ENCODE measurements at regions not wholly inside any gene's neighbourhood (a gene's known extent, or its start where the extent isn't known, plus 50 kb on each side); places are given as distances from the start of the nearest gene placed in this dataset.
"Not testable (repeated sequence)": the region's sequence is repeated elsewhere in the genome, so short reads cannot be mapped to it uniquely, and the experiment has no call there.

DNA sequence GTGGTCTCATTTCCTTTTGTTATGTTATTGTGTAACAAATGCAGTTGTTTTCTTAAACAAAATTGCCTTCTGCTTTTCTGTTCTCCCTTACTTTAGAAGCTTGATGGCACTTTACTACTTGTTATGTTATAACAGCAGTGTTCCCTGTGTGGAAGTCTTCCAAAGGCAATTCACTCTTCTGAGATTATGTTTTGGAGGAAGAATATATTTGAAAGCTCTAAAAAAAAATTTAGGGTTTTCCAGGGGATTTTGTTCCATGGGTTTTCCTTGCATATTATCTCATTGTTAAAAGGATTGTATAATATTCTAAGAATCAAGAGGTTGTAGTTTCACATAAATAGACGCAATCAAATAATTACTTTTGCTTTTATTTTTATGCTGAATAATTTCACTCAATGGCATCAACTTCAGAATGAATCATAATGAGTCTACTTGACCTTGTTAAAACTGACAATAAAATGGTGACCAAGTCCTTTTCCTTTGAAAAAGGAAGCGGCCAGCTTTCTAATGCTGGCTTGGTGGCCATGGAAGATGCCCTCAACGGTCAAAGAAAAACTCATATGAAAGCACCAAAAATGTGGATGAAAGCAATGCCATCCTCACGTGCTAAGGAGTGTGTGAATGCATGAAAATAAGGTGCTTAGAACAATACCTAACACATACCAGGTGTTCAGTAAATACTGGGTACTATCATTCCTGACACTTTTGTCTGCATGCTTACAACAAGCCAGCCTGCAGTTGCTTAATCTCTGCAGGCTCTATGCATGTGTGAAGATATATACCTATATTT lies 92.4 kb upstream of the KLF6 start:
- DNase-seq = no peak

DNA sequence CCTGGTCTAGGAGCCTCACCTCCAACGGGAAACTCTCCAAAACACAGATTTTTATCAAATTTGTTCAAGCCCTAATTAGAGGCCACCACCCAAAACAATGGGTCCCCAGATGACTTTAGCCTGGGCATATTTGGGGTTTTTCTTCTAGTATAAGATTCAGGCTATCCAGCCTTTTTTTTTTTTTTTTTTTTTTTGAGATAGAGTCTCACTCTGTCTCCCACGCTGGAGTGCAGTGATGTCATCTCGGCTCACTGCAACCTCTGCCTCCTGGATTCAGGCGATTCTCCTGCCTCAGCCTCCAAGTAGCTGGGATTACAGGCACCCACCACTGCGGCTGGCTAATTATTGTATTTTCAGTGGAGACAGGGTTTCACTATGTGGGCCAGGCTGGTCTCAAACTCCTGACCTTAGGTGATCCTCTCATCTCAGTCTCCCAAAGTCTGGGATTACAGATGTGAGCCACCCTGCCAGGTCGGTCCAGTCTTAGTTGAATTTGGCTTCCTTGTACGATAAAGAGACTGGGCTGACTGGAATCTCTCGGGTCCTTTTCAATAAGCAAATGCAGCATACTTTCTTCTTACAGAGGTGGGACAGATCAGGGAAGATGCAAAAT lies 91.4 kb upstream of the KLF6 start:
- DNase-seq = no peak

GRCh38 chr10:3875842-3876235 lies 90.8 kb upstream of the KLF6 start:
- DNase-seq = no peak

GRCh38 chr10:3874990-3875841 lies 90.2 kb upstream of the KLF6 start:
- DNase-seq = no peak

DNA sequence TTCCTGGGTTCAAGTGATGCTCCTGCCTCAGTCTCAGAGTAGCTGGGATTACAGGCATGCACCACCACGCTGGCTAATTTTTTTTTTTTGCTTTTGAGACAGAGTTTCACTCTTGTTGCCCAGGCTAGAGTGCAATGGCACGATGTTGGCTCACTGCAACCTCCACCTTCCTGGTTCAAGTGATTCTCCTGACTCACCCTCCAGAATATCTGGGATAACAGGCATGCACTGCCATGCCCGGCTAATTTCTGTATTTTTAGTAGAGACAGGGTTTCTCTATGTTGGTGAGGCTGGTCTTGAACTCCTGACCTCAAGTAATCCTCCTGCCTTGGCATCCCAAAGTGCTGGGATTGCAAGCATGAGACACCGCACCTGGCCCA lies 89.6 kb upstream of the KLF6 start:
- not testable (repeated sequence) for DNase-seq

DNA sequence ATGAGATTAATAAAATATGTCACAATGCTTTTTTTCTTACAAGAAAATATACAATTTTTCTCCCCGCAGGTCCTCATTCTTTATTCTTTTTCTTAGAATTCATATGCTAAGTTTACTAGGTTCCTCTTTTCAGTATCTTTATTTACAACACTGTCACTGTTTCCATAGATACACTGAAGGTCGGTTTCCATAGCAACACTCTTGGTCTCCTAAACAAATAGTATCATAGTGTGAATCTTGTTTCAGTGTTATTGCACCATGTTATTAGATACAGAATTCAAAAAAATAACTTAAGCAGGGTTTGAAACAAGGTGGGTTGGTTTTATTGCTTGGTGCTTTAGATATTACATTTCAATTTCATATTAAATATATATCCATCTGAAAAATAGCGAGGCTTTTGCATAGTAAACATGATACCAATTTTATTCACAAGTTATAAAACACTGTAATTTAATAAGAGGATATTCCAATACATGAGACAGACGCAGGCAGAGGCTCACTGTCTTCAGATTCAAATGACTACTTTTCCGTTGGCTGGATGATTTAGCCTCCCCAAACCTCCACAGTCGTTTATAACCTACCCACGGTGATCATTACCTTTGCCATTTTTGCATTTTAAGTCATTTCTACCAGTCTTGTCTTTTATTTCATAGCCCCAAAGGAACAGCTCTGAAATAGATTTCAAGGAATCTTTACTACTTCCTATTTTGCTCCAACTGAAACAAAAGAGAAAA lies 88.9 kb upstream of the KLF6 start:
- DNase-seq = peak; percentile 43

DNA sequence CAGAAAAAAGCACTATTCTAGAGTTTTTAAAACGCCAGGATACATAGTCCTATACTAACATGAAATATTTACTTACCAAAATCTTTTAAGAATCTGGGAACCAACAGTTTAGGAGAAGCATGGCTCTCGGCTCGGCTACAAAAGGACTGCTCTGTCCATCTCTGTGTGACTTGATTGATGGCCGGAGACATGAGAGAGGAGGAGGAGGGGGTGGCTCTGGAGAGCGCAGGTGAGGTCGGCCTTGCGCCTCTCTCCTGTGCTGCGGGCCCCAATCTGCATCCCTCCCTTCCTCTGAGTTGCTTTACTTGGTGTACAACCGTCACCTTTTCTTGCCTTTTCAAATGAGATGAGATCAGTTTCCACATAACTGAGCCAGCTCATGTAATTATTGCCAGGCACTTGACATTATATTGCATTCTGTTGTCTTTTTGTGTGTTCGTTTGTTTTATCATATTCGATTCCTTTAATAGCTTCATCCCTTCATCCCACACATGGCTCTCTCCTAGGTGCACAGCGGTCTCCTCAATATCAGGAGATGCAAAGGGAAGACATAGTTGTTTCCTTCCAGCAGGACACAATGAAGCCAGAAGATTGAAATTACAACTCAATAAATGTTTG lies 87.8 kb upstream of the KLF6 start:
- DNase-seq = no peak

DNA sequence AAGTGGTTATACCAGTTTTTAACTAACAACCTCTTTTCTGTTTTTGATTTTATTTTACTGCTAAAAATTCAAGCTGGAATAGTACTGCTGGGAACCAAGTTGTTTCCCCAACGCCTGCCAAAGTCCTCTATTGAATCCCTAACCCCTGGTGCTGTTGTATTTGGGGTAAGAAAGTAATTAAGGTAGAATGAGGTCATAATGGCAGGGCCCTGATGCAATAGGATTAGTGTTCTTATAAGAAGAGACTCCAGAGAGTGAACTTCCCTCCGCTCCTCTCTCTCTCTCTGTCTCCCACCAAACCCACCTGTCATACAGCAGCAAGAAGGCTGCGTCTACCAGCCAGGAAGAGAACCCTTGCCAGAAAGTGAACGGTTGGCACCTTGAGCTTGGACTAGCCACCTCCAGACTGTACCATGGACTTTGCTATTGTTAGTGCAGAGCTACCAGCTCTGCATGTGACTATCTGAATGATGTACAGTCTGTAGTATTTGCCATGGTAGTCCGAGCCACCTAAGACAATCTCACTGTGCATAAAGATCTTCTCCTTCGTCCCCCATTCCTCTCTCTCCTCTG lies 86.5 kb upstream of the KLF6 start:
- DNase-seq = no peak

DNA sequence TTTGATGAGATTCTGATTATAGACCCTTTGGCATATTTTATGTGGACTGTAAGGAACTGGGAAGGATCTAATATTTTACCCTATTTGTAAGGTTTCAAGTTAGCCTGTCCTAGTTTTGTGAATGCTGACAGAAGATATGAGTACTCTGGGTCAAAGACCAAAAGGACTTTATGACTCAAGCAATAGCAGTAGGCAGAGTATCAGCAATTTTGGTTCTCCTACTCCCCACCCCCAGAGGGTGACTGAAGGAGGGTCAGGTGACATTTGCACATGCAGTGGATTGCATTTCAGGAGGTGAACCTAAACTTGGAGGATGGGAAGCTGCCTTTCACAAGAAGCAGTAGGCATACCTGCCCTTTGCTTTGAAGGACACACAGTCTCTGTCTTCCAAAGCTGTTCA lies 84.0 kb upstream of the KLF6 start:
- no peak for DNase-seq

DNA sequence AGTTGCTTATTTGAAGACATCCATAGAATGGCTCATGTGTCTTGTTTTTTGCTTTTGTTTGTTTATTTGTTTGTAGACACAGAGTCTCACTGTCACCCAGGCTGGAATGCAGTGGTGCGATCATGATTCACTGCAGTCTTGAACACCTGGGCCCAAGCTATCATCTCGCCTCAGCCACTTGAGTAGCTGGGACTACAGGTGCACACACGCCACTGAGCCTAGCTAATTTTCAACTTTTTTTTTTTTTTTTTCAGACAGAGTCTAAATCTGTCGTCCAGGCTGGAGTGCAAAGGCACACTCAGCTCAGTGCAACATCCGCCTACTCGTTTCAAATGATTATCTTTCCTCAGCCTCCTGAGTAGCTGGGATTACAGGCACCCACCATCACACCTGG lies 83.3 kb upstream of the KLF6 start:
- DNase-seq = no peak

DNA sequence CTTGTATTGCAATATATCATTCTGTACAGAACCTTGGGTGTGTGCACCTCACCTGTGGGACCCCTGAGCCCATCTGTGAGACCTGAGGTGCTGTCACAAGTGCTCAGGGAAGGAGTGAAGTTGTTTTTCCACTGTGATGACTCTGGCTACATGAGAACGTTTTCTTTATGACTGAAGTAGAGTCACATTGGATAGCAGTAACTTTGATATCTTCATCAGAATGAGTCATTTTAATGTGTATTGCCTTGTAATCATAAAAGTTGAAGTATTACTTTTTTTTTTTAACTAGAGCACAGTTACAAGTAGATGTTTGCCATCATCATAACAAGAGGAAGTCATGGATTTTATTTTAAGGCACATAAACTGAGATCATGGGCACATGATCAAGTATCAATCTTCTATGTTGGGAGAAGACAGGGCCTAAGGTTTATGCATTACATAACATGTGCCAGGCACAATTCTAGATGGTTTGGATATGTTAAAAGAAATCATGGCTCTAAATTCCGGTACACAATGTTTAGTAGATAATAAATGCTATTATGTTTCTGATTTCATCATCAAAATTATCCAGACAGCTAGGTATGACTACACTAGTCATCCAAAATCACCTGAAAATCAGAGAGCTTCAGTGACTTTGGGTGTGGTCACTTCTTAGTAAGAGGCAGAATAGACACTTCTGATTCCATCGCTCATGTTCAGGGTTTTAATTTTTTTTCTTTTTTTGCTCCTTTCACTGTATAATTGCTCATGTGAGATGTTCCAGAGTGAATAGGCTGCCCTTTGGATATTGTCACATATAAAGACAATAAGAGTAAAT lies 82.7 kb upstream of the KLF6 start:
- DNase-seq = no peak

DNA sequence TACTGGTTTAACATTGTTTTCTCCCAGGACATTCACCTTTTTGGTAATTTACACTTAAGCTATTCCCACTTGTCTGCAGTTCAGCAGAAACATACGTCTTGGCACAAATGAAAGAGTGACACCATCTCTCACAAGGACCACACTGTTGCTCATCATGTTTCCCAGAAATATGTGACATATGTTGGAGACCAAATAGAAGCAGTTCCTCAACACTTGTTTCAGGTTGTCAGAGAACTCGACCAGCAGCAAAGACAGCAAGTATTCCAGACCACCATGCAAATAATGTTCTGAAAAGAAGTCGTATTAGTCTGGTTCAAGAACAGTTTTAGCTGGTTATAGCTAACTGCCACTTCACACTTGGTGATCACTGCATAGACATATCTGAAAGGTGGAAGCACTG lies 81.3 kb upstream of the KLF6 start:
- no peak for DNase-seq

DNA sequence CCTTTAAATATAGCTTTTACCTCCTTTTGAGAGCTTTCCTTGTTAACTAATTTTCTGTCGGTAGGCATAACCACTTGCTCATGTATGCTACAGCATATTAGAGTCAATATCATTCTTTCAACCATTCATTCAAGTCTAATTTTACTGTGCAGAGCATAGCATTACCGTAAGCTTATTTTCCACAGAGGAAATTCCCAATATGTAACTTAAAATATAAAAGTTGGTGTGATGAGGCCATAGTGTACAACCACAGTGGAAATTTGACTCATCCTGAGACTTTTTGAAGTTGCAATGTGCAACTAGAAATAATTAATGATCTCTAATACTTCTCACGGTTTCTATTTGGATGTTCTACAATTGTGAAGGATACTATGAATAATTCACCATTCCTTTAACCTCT lies 80.6 kb upstream of the KLF6 start:
- no peak for DNase-seq

- DNase-seq = no peak
Measured at GRCh38 chr10:3861795-3862194, 76.8 kb upstream of the KLF6 start.

- DNase-seq = no peak
Measured at GRCh38 chr10:3858051-3858845, 73.2 kb upstream of the KLF6 start.

- no peak for DNase-seq
Measured at GRCh38 chr10:3857318-3857717, 72.3 kb upstream of the KLF6 start.

DNA sequence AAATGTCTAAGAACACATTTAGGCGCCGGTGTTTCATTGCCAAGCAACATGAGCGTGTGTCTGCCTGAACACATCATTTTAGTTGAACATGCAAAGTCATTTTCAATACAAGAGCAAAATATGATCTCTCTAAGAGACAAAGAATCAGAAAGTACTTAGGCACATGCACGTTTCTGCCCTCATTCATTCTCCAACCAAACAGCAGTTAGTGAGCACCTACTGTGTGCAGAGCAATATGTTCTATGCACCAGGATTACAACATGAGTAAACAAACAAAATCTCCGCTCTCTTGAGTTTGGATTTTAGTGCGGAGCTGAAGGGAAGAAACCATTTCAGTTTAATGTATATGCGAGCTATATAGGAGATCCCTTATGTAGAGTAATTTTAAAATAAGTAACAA lies 71.6 kb upstream of the KLF6 start:
- no peak for DNase-seq

DNA sequence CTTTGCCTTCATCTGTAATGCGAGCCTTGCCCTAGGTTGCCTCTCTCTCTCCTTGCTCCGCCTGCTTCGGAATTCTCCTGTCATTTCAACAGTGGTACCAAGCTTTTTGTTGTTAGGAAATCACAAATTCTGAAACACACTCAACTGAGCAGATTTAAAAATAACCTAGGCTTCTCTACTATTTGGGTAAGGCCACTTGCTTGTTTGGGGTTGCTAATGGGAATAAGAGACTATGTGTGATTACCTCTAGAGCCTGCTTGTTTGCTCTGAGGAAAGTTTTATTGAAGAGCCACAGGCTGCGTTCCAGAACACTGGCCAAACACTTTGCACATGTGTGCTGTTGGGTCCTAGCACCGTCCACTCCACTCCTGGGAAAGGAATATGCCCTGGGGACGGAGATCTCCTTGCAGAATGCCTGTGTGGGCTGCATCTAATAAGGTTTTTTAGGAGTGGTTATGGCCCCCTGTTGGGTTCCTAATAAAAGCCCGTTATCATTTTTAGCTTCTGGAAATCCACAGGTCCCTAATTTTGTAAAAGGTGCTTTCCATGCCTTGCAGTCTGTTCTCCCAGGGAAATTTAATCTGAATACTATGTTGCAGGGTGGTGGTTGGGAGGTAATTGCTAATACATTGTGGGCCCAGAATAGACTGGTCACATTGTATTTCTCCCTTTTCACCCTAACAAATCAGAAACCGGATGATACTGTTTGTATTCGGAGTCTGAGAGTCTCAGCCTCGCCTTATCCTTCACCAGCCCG lies 68.7 kb upstream of the KLF6 start:
- DNase-seq = no peak

DNA sequence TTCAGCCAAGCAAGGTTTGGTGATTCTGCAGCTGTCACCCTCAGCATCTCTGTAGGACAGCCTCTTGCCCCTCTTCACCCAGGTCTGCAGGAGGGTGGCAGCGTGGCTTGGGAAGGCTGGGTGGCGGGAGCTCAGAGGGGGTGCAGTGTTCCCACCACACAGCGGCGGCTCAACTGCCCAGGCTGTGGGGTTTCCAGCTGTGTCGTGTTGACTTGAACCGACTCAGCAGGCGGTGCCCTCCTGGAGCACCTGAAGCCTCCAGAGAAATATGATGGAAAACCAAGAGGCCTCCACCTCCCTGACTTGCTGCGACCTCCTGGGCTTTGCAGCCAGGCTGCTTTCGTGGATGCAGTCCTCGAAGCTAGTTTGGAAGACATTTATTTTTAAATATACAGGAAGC lies 68.0 kb upstream of the KLF6 start:
- no peak for DNase-seq
